WI38 (cell line): ENCODE measurements at regions not wholly inside any gene's neighbourhood (a gene's known extent, or its start where the extent isn't known, plus 50 kb on each side); places are given as distances from the start of the nearest gene placed in this dataset.
"Not testable (repeated sequence)": the region's sequence is repeated elsewhere in the genome, so short reads cannot be mapped to it uniquely, and the experiment has no call there.

ENCODE experiments used
- H3K4me3 ChIP-seq: 2 replicates; pipeline ENCODE4 v1.5.1; 2011; ENCODE audit warnings: low read depth, mild to moderate bottlenecking, control low read depth, low read length
- TF ChIP-seq, protein P1 (sequence below): IDR thresholded peaks from 2 replicates; pipeline ENCODE4 v1.5.1; 2012; ENCODE audit warnings: low read depth, mild to moderate bottlenecking, control low read depth, low read length

DNA sequence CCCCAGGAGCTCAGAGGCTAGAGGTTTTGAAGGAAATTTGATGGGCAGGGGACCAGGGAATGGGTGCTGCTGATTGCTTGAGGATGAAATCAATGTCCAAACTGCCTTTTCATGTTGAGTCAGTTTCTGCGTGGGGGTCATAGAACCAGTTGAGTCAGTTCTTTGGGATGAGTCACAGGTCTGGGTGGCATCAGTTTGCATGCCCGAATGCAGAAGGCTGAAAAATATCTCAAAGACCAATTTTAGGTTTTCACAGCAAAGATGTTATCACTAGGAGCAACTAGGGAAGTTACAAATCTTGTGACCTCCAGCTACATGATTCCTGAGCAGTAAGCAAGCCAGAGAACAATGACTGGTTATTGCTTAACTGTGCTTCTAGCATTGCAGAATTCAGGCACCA, 1135.1 kb upstream of the CRIM1 start:
- TF ChIP-seq, protein P1, sequence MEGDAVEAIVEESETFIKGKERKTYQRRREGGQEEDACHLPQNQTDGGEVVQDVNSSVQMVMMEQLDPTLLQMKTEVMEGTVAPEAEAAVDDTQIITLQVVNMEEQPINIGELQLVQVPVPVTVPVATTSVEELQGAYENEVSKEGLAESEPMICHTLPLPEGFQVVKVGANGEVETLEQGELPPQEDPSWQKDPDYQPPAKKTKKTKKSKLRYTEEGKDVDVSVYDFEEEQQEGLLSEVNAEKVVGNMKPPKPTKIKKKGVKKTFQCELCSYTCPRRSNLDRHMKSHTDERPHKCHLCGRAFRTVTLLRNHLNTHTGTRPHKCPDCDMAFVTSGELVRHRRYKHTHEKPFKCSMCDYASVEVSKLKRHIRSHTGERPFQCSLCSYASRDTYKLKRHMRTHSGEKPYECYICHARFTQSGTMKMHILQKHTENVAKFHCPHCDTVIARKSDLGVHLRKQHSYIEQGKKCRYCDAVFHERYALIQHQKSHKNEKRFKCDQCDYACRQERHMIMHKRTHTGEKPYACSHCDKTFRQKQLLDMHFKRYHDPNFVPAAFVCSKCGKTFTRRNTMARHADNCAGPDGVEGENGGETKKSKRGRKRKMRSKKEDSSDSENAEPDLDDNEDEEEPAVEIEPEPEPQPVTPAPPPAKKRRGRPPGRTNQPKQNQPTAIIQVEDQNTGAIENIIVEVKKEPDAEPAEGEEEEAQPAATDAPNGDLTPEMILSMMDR = no peak
- no peak overlapping the region for H3K4me3 ChIP-seq

DNA sequence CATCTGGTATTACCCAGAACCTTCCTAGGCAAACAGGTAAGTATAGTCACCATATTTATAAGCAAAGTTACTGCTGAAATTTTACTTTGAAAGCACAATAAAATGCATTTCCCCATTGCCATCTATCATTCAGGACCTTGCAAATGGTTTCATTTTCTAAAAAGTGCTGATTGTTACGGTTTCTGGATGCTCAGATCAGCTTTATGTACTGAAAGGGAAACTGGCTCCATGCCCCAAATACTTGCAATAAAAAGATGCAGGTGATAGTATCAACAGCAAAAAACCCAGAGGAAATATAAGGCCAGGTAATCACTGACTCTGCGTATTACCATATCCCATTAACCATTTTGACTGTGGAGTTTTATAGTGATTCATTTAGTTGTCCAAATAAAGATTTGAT, 1150.7 kb upstream of the CRIM1 start:
- TF ChIP-seq, protein P1 = no peak

DNA sequence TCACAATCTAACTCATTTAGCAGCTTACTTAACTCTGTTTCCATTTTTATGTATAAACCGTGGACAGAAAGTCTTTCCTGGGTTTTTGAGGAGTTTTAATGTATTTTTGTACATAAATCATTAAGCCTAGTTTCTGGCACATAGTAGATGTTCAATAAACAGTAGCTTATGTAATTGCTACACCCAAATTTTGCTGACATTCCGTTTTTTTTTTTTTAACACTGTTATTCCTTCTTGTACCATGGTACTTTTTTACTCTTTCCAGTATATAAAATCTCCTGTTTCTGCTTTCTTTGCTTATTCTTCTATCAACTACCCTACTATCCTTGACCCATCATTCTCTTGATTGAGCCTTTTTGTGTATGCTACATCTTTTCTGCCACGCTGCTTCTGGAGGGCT, 1151.3 kb upstream of the CRIM1 start:
- H3K4me3 ChIP-seq = no peak overlapping the region
- TF ChIP-seq, protein P1 = no peak

More for the DNA sequence above, 1150.7 kb upstream of the CRIM1 start:
- H3K4me3 ChIP-seq = no peak overlapping the region

DNA sequence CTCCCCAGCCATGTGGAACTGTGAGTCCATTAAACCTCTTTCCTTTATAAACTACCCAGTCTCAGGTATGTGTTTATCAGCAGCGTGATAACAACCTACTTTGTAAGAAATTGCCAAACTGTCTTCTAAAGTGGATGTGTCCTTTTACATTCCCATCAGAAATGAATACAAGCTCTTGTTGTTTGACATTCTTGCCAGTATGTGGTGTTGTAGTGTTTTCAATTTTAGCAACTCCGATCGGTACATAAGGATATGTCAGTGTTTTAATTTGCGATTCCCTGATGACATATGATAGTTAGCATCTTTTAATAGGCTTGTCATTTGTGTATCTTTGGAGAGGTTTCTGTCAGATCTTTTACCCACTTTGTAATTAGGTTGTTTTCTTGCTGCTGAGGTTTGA, 1156.3 kb upstream of the CRIM1 start:
- H3K4me3 ChIP-seq = no peak overlapping the region
- TF ChIP-seq, protein P1 = no peak

DNA sequence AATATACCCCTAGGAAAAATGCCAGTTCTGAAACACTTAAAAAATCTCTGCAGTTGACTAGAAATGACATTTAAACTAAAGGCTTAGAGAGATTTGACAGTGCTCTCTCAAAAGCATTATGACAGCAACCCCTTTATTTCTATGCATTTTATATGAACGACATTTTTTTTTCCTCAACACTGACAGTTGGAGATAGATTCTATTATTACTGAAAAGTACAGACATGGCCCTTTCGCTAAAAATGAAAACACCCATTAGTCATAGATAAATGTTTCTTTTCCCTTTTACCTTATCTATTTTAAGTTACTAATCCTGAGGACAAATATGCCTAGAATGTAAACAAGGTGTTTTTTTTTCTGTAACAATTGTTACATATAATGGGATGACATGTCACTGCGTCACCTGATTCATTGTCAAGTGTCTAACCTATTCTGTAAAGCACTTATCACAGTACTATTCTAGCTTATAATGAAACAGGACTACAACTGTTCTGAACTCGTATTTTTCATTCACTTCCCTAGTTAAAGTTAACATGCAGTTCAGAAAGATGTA, 1169.6 kb upstream of the CRIM1 start:
- TF ChIP-seq, protein P1 = no peak
- H3K4me3 ChIP-seq = no peak overlapping the region

- no peak overlapping the region for H3K4me3 ChIP-seq
- TF ChIP-seq, protein P1 = no peak
These were observed 1171.1 kb upstream of the CRIM1 start for GRCh38 chr2:35184471-35184870.

DNA sequence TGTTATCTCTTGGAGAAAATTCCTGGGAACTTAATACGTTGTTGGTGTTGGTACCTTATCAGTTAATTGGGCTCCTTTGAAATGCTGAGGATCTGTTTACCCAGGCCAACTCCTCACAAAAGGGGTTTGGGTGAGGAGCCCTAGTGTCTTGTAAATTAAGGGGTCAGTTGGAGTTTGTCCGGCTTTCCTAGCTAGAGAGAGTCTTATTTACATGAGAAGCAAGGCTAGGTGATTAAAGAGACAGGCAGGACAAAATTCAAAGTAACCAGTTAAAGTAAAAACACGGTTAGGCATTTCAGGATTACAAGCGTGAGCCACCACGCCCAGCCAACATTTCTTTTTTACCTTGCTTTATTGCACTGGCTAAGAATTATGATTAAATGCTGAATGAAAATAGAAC, 1178.9 kb upstream of the CRIM1 start:
- H3K4me3 ChIP-seq = not testable (repeated sequence)

DNA sequence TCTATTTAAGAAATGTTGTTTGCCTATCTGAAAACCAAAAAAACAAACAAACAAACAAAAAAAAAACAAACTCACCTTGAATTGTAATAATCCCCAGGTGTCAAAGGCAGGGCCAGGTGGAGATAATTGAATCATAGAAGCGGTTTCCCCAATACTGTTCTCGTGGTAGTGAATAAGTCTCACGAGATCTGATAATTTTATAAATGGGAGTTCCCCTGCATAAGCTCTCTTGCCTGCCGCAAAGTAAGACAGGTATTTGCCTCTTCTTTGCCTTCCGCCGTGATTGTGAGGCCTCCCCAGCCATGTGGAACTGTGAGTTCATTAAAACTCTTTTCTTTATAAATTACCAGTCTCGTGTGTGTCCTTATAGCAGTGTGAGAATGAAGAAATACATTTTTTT, 1180.7 kb upstream of the CRIM1 start:
- TF ChIP-seq, protein P1 = no peak
- H3K4me3 ChIP-seq = no peak overlapping the region
